ENCODE measurements at regions not wholly inside any gene's neighbourhood (a gene's known extent, or its start where the extent isn't known, plus 50 kb on each side); places are given as distances from the start of the nearest gene placed in this dataset.

DNA sequence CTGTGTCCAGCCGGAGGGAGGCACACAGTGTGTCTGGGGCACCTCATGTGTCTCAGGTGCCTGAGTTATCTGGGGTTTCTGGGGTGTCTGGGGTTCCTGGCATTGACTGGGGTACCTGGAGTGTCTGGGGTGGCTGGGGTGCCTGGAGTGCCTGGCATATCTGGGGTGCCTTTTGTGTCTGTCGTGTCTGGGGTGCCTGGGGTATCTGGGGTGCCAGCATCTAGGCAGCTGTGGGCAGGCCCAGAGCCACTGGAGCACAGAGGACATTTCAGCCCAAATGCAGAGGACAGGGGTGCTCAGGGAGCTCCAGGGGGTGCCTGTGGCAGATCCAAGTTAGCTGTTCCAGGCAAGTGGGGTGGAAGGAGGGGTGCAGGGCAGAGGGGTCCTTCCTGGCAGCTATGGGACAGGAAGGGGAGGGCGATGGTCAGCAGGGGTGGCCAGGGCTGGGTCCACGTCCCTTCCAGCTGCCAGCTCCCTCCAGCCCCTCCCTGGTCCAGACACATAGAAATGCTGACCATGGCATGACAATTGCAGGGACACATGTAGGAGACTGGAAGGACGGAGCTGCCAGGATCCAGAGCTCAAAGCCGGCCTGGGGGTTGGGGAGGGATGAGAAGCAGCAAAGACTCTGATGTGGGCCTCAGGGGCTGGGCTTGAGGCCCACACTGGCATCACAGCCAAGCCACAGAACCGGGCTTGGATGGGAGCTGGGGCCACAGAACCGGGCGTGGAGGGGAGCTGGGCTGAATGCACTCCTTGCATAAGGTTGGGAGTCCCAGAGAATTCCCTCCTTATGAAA lies 133.0 kb downstream of the BRD1 start:
- TF ChIP-seq, protein P1, sequence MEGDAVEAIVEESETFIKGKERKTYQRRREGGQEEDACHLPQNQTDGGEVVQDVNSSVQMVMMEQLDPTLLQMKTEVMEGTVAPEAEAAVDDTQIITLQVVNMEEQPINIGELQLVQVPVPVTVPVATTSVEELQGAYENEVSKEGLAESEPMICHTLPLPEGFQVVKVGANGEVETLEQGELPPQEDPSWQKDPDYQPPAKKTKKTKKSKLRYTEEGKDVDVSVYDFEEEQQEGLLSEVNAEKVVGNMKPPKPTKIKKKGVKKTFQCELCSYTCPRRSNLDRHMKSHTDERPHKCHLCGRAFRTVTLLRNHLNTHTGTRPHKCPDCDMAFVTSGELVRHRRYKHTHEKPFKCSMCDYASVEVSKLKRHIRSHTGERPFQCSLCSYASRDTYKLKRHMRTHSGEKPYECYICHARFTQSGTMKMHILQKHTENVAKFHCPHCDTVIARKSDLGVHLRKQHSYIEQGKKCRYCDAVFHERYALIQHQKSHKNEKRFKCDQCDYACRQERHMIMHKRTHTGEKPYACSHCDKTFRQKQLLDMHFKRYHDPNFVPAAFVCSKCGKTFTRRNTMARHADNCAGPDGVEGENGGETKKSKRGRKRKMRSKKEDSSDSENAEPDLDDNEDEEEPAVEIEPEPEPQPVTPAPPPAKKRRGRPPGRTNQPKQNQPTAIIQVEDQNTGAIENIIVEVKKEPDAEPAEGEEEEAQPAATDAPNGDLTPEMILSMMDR (conservative IDR thresholded peaks at IDR 0.05; ENCODE audit: low read length): no peak
- TF ChIP-seq EZH2phosphoT487 (IDR thresholded peaks at IDR 0.05; ENCODE audit: borderline replicate concordance): no peak
